ENCODE measurements at regions not wholly inside any gene's neighbourhood (a gene's known extent, or its start where the extent isn't known, plus 50 kb on each side); places are given as distances from the start of the nearest gene placed in this dataset.

GRCh38 chr3:18734309-18734708 lies 309.2 kb upstream of the SATB1 start:
- H3K36me3 ChIP-seq: no peaks in the 10 kb centered on the region
- DNase-seq: no peak
- H3K27me3 ChIP-seq: no peaks in the 10 kb centered on the region
- no peaks in the 10 kb centered on the region for H3K4me1 ChIP-seq
- H3K4me3 ChIP-seq: no peak overlapping the region
- intact Hi-C loops (cut with DNase I): no loop called here
- no peak overlapping the region for H3K9ac ChIP-seq (ENCODE audit: low read depth in 2 of 2, low read length in 2 of 2)
- H3K27ac ChIP-seq: no peak overlapping the region
- TF ChIP-seq CTCF (IDR thresholded peaks at IDR 0.05): no peak
- no peaks in the 10 kb centered on the region for H3K9me3 ChIP-seq

DNA sequence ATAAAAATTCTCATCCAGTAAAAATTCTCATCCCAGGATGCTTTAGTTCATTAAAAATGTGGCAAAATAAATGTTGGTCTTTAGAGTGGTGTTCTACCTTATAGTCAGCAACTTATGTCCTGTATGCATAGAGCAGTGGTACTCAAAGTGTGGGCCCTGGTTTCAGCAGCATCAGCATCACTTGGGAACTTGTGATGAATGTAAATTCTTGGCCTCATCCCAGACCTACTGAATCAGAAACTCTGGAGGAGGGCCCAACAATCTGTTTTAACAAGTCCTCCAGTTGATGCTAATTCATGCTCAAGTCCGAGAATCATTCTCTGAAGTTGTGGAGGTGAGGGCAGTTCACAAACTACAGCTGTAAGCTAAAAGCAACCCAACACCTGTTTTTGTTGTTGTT lies 307.3 kb upstream of the SATB1 start:
- H3K4me3 ChIP-seq: no peak overlapping the region
- H3K27me3 ChIP-seq: no peaks in the 10 kb centered on the region
- intact Hi-C loops (cut with DNase I): no loop called here
- no peak overlapping the region for H3K9ac ChIP-seq (ENCODE audit: low read depth in 2 of 2, low read length in 2 of 2)
- no peaks in the 10 kb centered on the region for H3K4me1 ChIP-seq
- no peak for DNase-seq
- no peak for TF ChIP-seq CTCF (IDR thresholded peaks at IDR 0.05)
- H3K9me3 ChIP-seq: no peaks in the 10 kb centered on the region
- H3K36me3 ChIP-seq: no peaks in the 10 kb centered on the region
- H3K27ac ChIP-seq: no peak overlapping the region

DNA sequence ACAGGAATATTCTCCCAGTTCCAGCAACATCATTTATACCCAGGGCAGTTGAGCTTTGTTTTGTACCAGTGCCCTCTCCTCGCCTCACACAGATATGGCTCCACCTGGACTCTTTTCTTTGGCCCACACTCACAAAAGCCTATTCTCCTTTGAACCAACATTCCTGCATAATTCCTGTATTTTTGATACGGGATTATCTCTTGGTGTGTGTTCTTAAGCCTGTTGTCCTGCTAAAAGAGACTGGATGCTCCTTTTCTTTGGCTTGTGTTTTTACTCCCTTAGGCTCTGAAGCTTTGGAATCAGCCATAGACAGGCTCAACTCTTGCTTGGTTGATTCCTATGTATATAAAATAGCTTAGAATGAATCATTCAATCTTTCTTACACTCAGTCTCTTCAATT lies 305.4 kb upstream of the SATB1 start:
- Histone ChIP-seq H3K4me1 (no peaks in the 10 kb centered on the region), H3K27ac (no peak overlapping the region), H3K4me3 (no peak overlapping the region), H3K9ac (ENCODE audit: low read depth in 2 of 2, low read length in 2 of 2) (no peak overlapping the region), H3K36me3 (no peaks in the 10 kb centered on the region), H3K9me3 (no peaks in the 10 kb centered on the region), H3K27me3 (no peaks in the 10 kb centered on the region)
- no peak for DNase-seq
- intact Hi-C loops (cut with DNase I): no loop called here
- no peak for TF ChIP-seq CTCF (IDR thresholded peaks at IDR 0.05)

- Histone ChIP-seq H3K4me1 (no peaks in the 10 kb centered on the region), H3K4me3 (no peak overlapping the region), H3K9ac (ENCODE audit: low read depth in 2 of 2, low read length in 2 of 2) (no peak overlapping the region), H3K9me3 (no peaks in the 10 kb centered on the region), H3K27me3 (no peaks in the 10 kb centered on the region), H3K27ac (no peak overlapping the region), H3K36me3 (no peaks in the 10 kb centered on the region)
- TF ChIP-seq CTCF (IDR thresholded peaks at IDR 0.05): no peak
- intact Hi-C loops (cut with DNase I): no loop called here
- DNase-seq: no peak
These were observed 304.5 kb upstream of the SATB1 start for GRCh38 chr3:18729671-18730070.

DNA sequence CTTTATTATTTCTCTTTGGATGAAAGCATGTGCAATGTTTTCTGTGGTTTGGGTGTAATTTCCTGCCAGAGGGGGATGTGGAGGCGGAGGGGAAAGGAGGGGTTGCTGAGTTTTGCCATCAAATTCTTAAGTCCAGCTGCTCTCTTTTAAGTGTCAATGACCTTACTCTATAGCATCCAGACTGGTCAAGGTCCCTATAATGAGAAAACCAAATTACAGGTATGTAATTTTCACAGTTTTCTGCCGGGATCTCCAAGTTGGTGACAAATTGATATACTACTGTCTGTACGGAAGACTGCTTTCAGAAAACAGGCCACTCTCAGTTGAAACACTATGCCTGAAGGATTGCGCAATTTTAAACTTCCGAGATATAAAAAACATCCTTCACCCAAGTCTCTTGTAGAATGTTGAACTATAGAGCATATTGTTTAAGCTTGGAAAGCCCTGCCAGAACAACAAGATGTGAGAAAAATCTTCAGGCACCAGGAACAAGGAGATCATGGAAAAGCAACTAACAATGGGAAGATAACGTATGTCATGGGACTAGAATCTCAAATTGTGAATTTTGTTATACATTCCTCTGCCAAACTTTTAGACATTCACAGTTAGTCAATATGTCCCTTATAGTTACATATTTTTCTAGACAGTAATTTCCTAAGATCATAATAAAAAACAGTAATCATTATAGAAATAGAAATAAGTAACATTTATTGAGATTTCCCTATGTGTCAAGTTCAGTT lies 300.7 kb upstream of the SATB1 start:
- H3K27me3 ChIP-seq: no peaks in the 10 kb centered on the region
- peak overlapping the region; percentile 13 for H3K27ac ChIP-seq
- no peaks in the 10 kb centered on the region for H3K9me3 ChIP-seq
- no peak for DNase-seq
- intact Hi-C loops (cut with DNase I): no loop called here
- no peak overlapping the region for H3K4me3 ChIP-seq
- H3K9ac ChIP-seq (ENCODE audit: low read depth in 2 of 2, low read length in 2 of 2): no peak overlapping the region
- no peaks in the 10 kb centered on the region for H3K36me3 ChIP-seq
- H3K4me1 ChIP-seq: no peaks in the 10 kb centered on the region
- TF ChIP-seq CTCF (IDR thresholded peaks at IDR 0.05): no peak

All from colonic mucosa (tissue), 4 donors.